ENCODE measurements at regions not wholly inside any gene's neighbourhood (a gene's known extent, or its start where the extent isn't known, plus 50 kb on each side); places are given as distances from the start of the nearest gene placed in this dataset.

GRCh38 chr16:48999508-48999907 is 282.1 kb downstream of the CBLN1 start:
- Mint-ChIP-seq H3K27me3 (no peaks in the 10 kb centered on the region), H3K4me1 (no peaks in the 10 kb centered on the region), H3K36me3 (ENCODE audit: insufficient read depth) (peaks cover 2% of the 10 kb centered on the region), H3K4me3 (no peak overlapping the region), H3K27ac (ENCODE audit: low read depth) (no peak overlapping the region), H3K9me3 (peaks cover 13% of the 10 kb centered on the region)
- ATAC-seq (replicated peaks; ENCODE audit: extremely low read depth, poor library complexity, severe bottlenecking): no peak
- no peak for DNase-seq (ENCODE audit: low spot score in 2 of 2)

GRCh38 chr16:48999044-48999443 is 282.6 kb downstream of the CBLN1 start:
- ATAC-seq (replicated peaks; ENCODE audit: extremely low read depth, poor library complexity, severe bottlenecking): no peak
- Mint-ChIP-seq H3K9me3 (peaks cover 13% of the 10 kb centered on the region), H3K4me1 (no peaks in the 10 kb centered on the region), H3K27me3 (no peaks in the 10 kb centered on the region), H3K4me3 (no peak overlapping the region), H3K36me3 (ENCODE audit: insufficient read depth) (peaks cover 2% of the 10 kb centered on the region), H3K27ac (ENCODE audit: low read depth) (no peak overlapping the region)
- no peak for DNase-seq (ENCODE audit: low spot score in 2 of 2)

GRCh38 chr16:48997946-48998345 is 283.7 kb downstream of the CBLN1 start:
- H3K4me1 Mint-ChIP-seq: no peaks in the 10 kb centered on the region
- H3K9me3 Mint-ChIP-seq: peaks cover 16% of the 10 kb centered on the region
- H3K4me3 Mint-ChIP-seq: no peak overlapping the region
- ATAC-seq (replicated peaks; ENCODE audit: extremely low read depth, poor library complexity, severe bottlenecking): no peak
- no peak for DNase-seq (ENCODE audit: low spot score in 2 of 2)
- H3K27ac Mint-ChIP-seq (ENCODE audit: low read depth): no peak overlapping the region
- H3K27me3 Mint-ChIP-seq: no peaks in the 10 kb centered on the region
- peaks cover 2% of the 10 kb centered on the region for H3K36me3 Mint-ChIP-seq (ENCODE audit: insufficient read depth)

- DNase-seq (ENCODE audit: low spot score in 2 of 2) (no peak), ATAC-seq (replicated peaks; ENCODE audit: extremely low read depth, poor library complexity, severe bottlenecking) (no peak)
- Mint-ChIP-seq H3K36me3 (ENCODE audit: insufficient read depth) (peaks cover 2% of the 10 kb centered on the region), H3K27ac (ENCODE audit: low read depth) (no peak overlapping the region), H3K4me1 (no peaks in the 10 kb centered on the region), H3K4me3 (no peak overlapping the region), H3K27me3 (no peaks in the 10 kb centered on the region), H3K9me3 (peaks cover 16% of the 10 kb centered on the region)
Observed at GRCh38 chr16:48997081-48997615, 284.5 kb downstream of the CBLN1 start.

- no peak overlapping the region for H3K27ac Mint-ChIP-seq (ENCODE audit: low read depth)
- no peaks in the 10 kb centered on the region for H3K4me1 Mint-ChIP-seq
- no peaks in the 10 kb centered on the region for H3K27me3 Mint-ChIP-seq
- H3K9me3 Mint-ChIP-seq: peaks cover 9% of the 10 kb centered on the region
- no peak overlapping the region for H3K4me3 Mint-ChIP-seq
- no peak for DNase-seq (ENCODE audit: low spot score in 2 of 2)
- H3K36me3 Mint-ChIP-seq (ENCODE audit: insufficient read depth): no peaks in the 10 kb centered on the region
- no peak for ATAC-seq (replicated peaks; ENCODE audit: extremely low read depth, poor library complexity, severe bottlenecking)
Observed at GRCh38 chr16:48978501-48978900, 303.1 kb downstream of the CBLN1 start.

- Mint-ChIP-seq H3K4me3 (no peak overlapping the region), H3K36me3 (ENCODE audit: insufficient read depth) (no peaks in the 10 kb centered on the region), H3K27me3 (no peaks in the 10 kb centered on the region), H3K4me1 (no peaks in the 10 kb centered on the region), H3K9me3 (peaks cover 7% of the 10 kb centered on the region), H3K27ac (ENCODE audit: low read depth) (no peak overlapping the region)
- DNase-seq (ENCODE audit: low spot score in 2 of 2) (no peak), ATAC-seq (replicated peaks; ENCODE audit: extremely low read depth, poor library complexity, severe bottlenecking) (no peak)
Observed at GRCh38 chr16:48972236-48972635, 309.4 kb downstream of the CBLN1 start.

GRCh38 chr16:48971571-48972077 is 310.0 kb downstream of the CBLN1 start:
- Mint-ChIP-seq H3K9me3 (peaks cover 7% of the 10 kb centered on the region), H3K27me3 (no peaks in the 10 kb centered on the region), H3K36me3 (ENCODE audit: insufficient read depth) (no peaks in the 10 kb centered on the region), H3K4me1 (no peaks in the 10 kb centered on the region), H3K4me3 (no peak overlapping the region), H3K27ac (ENCODE audit: low read depth) (no peak overlapping the region)
- no peak for DNase-seq (ENCODE audit: low spot score in 2 of 2)
- ATAC-seq (replicated peaks; ENCODE audit: extremely low read depth, poor library complexity, severe bottlenecking): no peak

GRCh38 chr16:48970216-48970615 is 311.4 kb downstream of the CBLN1 start:
- Mint-ChIP-seq H3K27me3 (no peaks in the 10 kb centered on the region), H3K9me3 (peaks cover 7% of the 10 kb centered on the region), H3K4me1 (no peaks in the 10 kb centered on the region), H3K4me3 (no peak overlapping the region), H3K27ac (ENCODE audit: low read depth) (no peak overlapping the region), H3K36me3 (ENCODE audit: insufficient read depth) (no peaks in the 10 kb centered on the region)
- ATAC-seq (replicated peaks; ENCODE audit: extremely low read depth, poor library complexity, severe bottlenecking) (no peak), DNase-seq (ENCODE audit: low spot score in 2 of 2) (no peak)

- no peaks in the 10 kb centered on the region for H3K36me3 Mint-ChIP-seq (ENCODE audit: insufficient read depth)
- DNase-seq (ENCODE audit: low spot score in 2 of 2): no peak
- H3K9me3 Mint-ChIP-seq: peaks cover 7% of the 10 kb centered on the region
- no peaks in the 10 kb centered on the region for H3K27me3 Mint-ChIP-seq
- no peak overlapping the region for H3K27ac Mint-ChIP-seq (ENCODE audit: low read depth)
- ATAC-seq (replicated peaks; ENCODE audit: extremely low read depth, poor library complexity, severe bottlenecking): no peak
- H3K4me3 Mint-ChIP-seq: no peak overlapping the region
- no peaks in the 10 kb centered on the region for H3K4me1 Mint-ChIP-seq
Observed at GRCh38 chr16:48969611-48970010, 312.0 kb downstream of the CBLN1 start.

GRCh38 chr16:48965386-48965785 is 316.3 kb downstream of the CBLN1 start:
- Mint-ChIP-seq H3K4me1 (no peaks in the 10 kb centered on the region), H3K36me3 (ENCODE audit: insufficient read depth) (no peaks in the 10 kb centered on the region), H3K4me3 (no peak overlapping the region), H3K27me3 (no peaks in the 10 kb centered on the region), H3K27ac (ENCODE audit: low read depth) (no peak overlapping the region), H3K9me3 (peaks cover 7% of the 10 kb centered on the region)
- DNase-seq (ENCODE audit: low spot score in 2 of 2): no peak
- ATAC-seq (replicated peaks; ENCODE audit: extremely low read depth, poor library complexity, severe bottlenecking): no peak

- Mint-ChIP-seq H3K27me3 (no peaks in the 10 kb centered on the region), H3K27ac (ENCODE audit: low read depth) (no peak overlapping the region), H3K9me3 (peaks cover 7% of the 10 kb centered on the region), H3K4me1 (no peaks in the 10 kb centered on the region), H3K36me3 (ENCODE audit: insufficient read depth) (no peaks in the 10 kb centered on the region), H3K4me3 (no peak overlapping the region)
- ATAC-seq (replicated peaks; ENCODE audit: extremely low read depth, poor library complexity, severe bottlenecking) (no peak), DNase-seq (ENCODE audit: low spot score in 2 of 2) (no peak)
Observed at GRCh38 chr16:48963901-48964615, 317.6 kb downstream of the CBLN1 start.

- H3K9me3 Mint-ChIP-seq: peaks cover 7% of the 10 kb centered on the region
- ATAC-seq (replicated peaks; ENCODE audit: extremely low read depth, poor library complexity, severe bottlenecking) (no peak), DNase-seq (ENCODE audit: low spot score in 2 of 2) (no peak)
- H3K27ac Mint-ChIP-seq (ENCODE audit: low read depth): no peak overlapping the region
- no peaks in the 10 kb centered on the region for H3K27me3 Mint-ChIP-seq
- H3K36me3 Mint-ChIP-seq (ENCODE audit: insufficient read depth): no peaks in the 10 kb centered on the region
- no peaks in the 10 kb centered on the region for H3K4me1 Mint-ChIP-seq
- H3K4me3 Mint-ChIP-seq: no peak overlapping the region
Observed at GRCh38 chr16:48963306-48963705, 318.3 kb downstream of the CBLN1 start.

GRCh38 chr16:48961546-48961945 is 320.1 kb downstream of the CBLN1 start:
- no peaks in the 10 kb centered on the region for H3K27me3 Mint-ChIP-seq
- no peaks in the 10 kb centered on the region for H3K36me3 Mint-ChIP-seq (ENCODE audit: insufficient read depth)
- H3K4me1 Mint-ChIP-seq: no peaks in the 10 kb centered on the region
- H3K9me3 Mint-ChIP-seq: no peaks in the 10 kb centered on the region
- no peak overlapping the region for H3K4me3 Mint-ChIP-seq
- no peak overlapping the region for H3K27ac Mint-ChIP-seq (ENCODE audit: low read depth)
- DNase-seq (ENCODE audit: low spot score in 2 of 2) (no peak), ATAC-seq (replicated peaks; ENCODE audit: extremely low read depth, poor library complexity, severe bottlenecking) (no peak)

Measured in central memory CD8-positive, alpha-beta T cell (primary cell).